Endodermal cell (in vitro differentiated cells): ENCODE measurements at regions not wholly inside any gene's neighbourhood (a gene's known extent, or its start where the extent isn't known, plus 50 kb on each side); places are given as distances from the start of the nearest gene placed in this dataset.

Source experiments
- DNase-seq: peaks from one replicate; pipeline ENCODE4 v3.0.0-alpha.2; 2017
- H3K27ac ChIP-seq: 2 replicates; pipeline ENCODE4 v1.5.1; 2013; ENCODE audit warnings: mild to moderate bottlenecking, low read depth, low read length, moderate library complexity
- H3K27me3 ChIP-seq: 2 replicates; pipeline ENCODE4 v1.6.1; 2013; ENCODE audit warnings: mild to moderate bottlenecking, low read length, moderate library complexity; ENCODE audit not compliant: insufficient read depth, control insufficient read depth, poor library complexity, severe bottlenecking
- H3K36me3 ChIP-seq: 2 replicates; pipeline ENCODE4 v1.7.0; 2013; ENCODE audit warnings: mild to moderate bottlenecking, low read length, moderate library complexity; ENCODE audit not compliant: control insufficient read depth, insufficient read depth
- H3K4me1 ChIP-seq: one replicate; pipeline ENCODE4 v1.7.0; 2013; ENCODE audit warnings: low read length; ENCODE audit not compliant: control insufficient read depth, insufficient read depth
- H3K4me3 ChIP-seq: 2 replicates; pipeline ENCODE4 v1.5.1; 2013; ENCODE audit warnings: mild to moderate bottlenecking, low read length, moderate library complexity
- H3K9ac ChIP-seq: 2 replicates; pipeline ENCODE4 v1.6.1; 2013; ENCODE audit warnings: mild to moderate bottlenecking, low read length, moderate library complexity; ENCODE audit not compliant: poor library complexity, severe bottlenecking; ENCODE audit errors: extremely low read depth
- H3K9me3 ChIP-seq: 2 replicates; pipeline ENCODE4 v1.6.1; 2013; ENCODE audit warnings: mild to moderate bottlenecking, low read length, moderate library complexity; ENCODE audit not compliant: control insufficient read depth
- H3K27ac Mint-ChIP-seq: 2 replicates; pipeline ENCODE4 v1.8.0; 2020; ENCODE audit warnings: mixed read lengths
- H3K27me3 Mint-ChIP-seq: 2 replicates; pipeline ENCODE4 v1.8.0; 2021; ENCODE audit warnings: mild to moderate bottlenecking, mixed read lengths; ENCODE audit not compliant: insufficient read depth
- H3K36me3 Mint-ChIP-seq: 2 replicates; pipeline ENCODE4 v1.8.0; 2020; ENCODE audit warnings: low read depth, mixed read lengths
- H3K4me1 Mint-ChIP-seq: 2 replicates; pipeline ENCODE4 v1.8.0; 2020; ENCODE audit warnings: mixed read lengths
- H3K4me3 Mint-ChIP-seq: 2 replicates; pipeline ENCODE4 v1.8.0; 2020; ENCODE audit warnings: mild to moderate bottlenecking, moderate library complexity, mixed read lengths
- H3K9me3 Mint-ChIP-seq: 2 replicates; pipeline ENCODE4 v1.8.0; 2020; ENCODE audit warnings: mild to moderate bottlenecking, mixed read lengths
- CTCF ChIP-seq: fragments of 200-600 bp; sonication (generic); conservative IDR thresholded peaks from 2 replicates; pipeline ENCODE4 v1.5.0; 2021; ENCODE audit warnings: antibody characterized with exemption, mild to moderate bottlenecking
- WGBS, 2 experiments: methylation state at CpG; one replicate each; pipeline versions ENCODE4 v1.1.5 to v1.1.7; 2013; ENCODE audit warnings: missing lambda C conversion rate in 2 of 2, mixed read lengths in 1 of 2; ENCODE audit not compliant: insufficient coverage in 1 of 2, insufficient read length in 1 of 2; 5-methylcytosine and 5-hydroxymethylcytosine counted together

DNA sequence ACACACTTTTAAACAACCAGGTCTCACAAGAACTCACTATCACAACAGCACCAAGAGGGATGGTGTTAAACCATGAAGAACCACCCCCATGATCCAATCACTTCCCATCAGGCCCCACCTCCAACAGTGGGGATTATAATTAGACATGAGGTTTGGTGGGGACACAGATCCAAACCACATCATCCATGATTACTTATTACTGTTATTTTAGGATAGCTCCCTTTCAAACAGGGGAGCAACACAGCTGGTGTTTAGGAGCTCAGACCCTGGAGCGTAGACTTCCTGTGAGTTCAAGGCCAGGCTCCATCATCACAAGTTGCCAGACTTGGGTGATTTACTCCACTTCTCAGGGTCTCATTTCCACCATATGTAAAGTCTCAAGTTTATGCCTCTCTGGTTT is 382.7 kb downstream of the HRH4 start:
- H3K9ac ChIP-seq: no peak overlapping the region
- TF ChIP-seq CTCF: no peak
- H3K9me3 ChIP-seq: no peaks in the 10 kb centered on the region
- Mint-ChIP-seq H3K36me3 (no peaks in the 10 kb centered on the region), H3K27ac (no peak overlapping the region), H3K4me3 (no peak overlapping the region), H3K4me1 (peaks cover 15% of the 10 kb centered on the region), H3K27me3 (peaks cover 13% of the 10 kb centered on the region), H3K9me3 (no peaks in the 10 kb centered on the region)
- no peak for DNase-seq
- H3K27ac ChIP-seq: no peak overlapping the region
- H3K36me3 ChIP-seq: no peaks in the 10 kb centered on the region
- H3K4me3 ChIP-seq: no peak overlapping the region
- no peaks in the 10 kb centered on the region for H3K4me1 ChIP-seq
- peaks cover 3% of the 10 kb centered on the region for H3K27me3 ChIP-seq
- 86 to 98% methylated on average over 1 of the region's 1 CpG for WGBS, 2 experiments

- Mint-ChIP-seq H3K27ac (no peak overlapping the region), H3K4me1 (peaks cover 5% of the 10 kb centered on the region), H3K27me3 (peaks cover 19% of the 10 kb centered on the region), H3K9me3 (no peaks in the 10 kb centered on the region), H3K4me3 (no peak overlapping the region), H3K36me3 (no peaks in the 10 kb centered on the region)
- Histone ChIP-seq H3K36me3 (no peaks in the 10 kb centered on the region), H3K9me3 (no peaks in the 10 kb centered on the region), H3K27ac (no peak overlapping the region), H3K4me1 (no peaks in the 10 kb centered on the region), H3K4me3 (no peak overlapping the region), H3K9ac (no peak overlapping the region), H3K27me3 (peaks cover 3% of the 10 kb centered on the region)
- DNase-seq: no peak
- WGBS, 2 experiments: 98 to 100% methylated on average over 1 to 2 of the region's 2 CpGs
- no peak for TF ChIP-seq CTCF
These were observed 385.7 kb downstream of the HRH4 start for GRCh38 chr18:24846138-24846537.

DNA sequence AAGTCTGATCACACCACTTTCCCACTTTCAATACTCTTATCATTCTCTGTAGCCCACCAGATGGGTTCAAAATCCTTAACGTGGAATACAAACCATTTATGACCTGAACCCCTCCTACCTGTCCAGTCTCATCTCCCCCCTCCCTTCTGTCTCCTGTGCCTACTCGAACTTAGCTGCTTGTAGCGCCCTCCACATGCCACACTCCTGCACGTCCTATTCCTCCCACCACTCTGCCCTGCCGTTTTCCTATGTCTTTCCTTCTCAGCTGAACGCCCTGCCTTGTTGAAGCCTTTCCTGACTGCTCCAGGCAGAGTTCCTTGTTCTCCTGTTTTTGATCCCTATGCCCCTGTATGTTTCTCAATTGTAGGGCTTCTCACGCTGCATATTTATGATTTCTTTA is 390.1 kb downstream of the HRH4 start:
- H3K36me3 Mint-ChIP-seq: no peaks in the 10 kb centered on the region
- Histone ChIP-seq H3K27ac (no peak overlapping the region), H3K4me3 (no peak overlapping the region), H3K27me3 (peaks cover 3% of the 10 kb centered on the region), H3K36me3 (no peaks in the 10 kb centered on the region), H3K9me3 (no peaks in the 10 kb centered on the region), H3K9ac (no peak overlapping the region), H3K4me1 (no peaks in the 10 kb centered on the region)
- 82 to 87% methylated on average over 6 to 7 of the region's 7 CpGs for WGBS, 2 experiments
- peaks cover 4% of the 10 kb centered on the region for H3K4me1 Mint-ChIP-seq
- no peak for TF ChIP-seq CTCF
- DNase-seq: no peak
- peaks cover 17% of the 10 kb centered on the region for H3K27me3 Mint-ChIP-seq
- H3K9me3 Mint-ChIP-seq: no peaks in the 10 kb centered on the region
- H3K27ac Mint-ChIP-seq: no peak overlapping the region
- H3K4me3 Mint-ChIP-seq: no peak overlapping the region
